ENCODE measurements at regions not wholly inside any gene's neighbourhood (a gene's known extent, or its start where the extent isn't known, plus 50 kb on each side); places are given as distances from the start of the nearest gene placed in this dataset.

DNA sequence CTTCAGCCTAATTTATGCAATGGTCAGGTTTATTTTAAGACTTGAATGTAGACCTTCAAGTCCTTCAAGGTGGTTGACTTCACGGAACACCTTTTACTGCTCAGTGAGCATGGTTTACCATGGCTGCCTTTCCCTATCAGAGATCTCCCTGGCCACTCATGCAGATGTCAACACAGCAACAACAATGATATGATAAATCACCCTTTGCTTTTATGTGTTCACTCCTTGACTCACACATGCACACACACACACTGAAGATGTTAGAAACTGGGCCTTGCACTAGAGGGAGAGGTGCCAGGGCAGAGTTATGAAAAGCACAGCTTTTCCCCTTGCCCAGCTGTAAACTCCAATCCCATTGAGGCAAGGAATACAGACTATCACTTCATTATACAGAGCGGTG is 134.4 kb downstream of the WNT5A start:
- Histone ChIP-seq H3K4me1 (ENCODE audit: insufficient read depth, low read length, poor library complexity, severe bottlenecking) (no peaks in the 10 kb centered on the region), H3F3A (ENCODE audit: low read depth) (no peaks in the 10 kb centered on the region), H3K36me3 (ENCODE audit: insufficient read depth, low read length) (no peaks in the 10 kb centered on the region), H3K9me2 (replicated peaks; ENCODE audit: low read depth, low read length) (no peaks in the 10 kb centered on the region), H4K20me1 (ENCODE audit: insufficient read depth, low read length, poor library complexity, severe bottlenecking) (no peaks in the 10 kb centered on the region), H3K27me3 (ENCODE audit: insufficient read depth, low read length, poor library complexity, severe bottlenecking) (no peaks in the 10 kb centered on the region), H3K9me3 (ENCODE audit: insufficient read depth, low read depth, low read length) (no peaks in the 10 kb centered on the region), H3K9ac (ENCODE audit: low read depth, low read length, poor library complexity, severe bottlenecking) (no peak overlapping the region), H3K4me3 (ENCODE audit: low read length, poor library complexity, severe bottlenecking) (no peak overlapping the region), H3K4me2 (ENCODE audit: low read depth, low read length, poor library complexity, severe bottlenecking) (no peak overlapping the region), H2AFZ (ENCODE audit: low read length) (no peak overlapping the region), H3K79me2 (ENCODE audit: insufficient read depth, low read length) (no peaks in the 10 kb centered on the region)
- TF ChIP-seq EZH2phosphoT487 (IDR thresholded peaks at IDR 0.05; ENCODE audit: borderline replicate concordance) (no peak), CTCF (conservative IDR thresholded peaks at IDR 0.05; ENCODE audit: low read length) (no peak)

GRCh38 chr3:55349851-55350250 is 137.3 kb downstream of the WNT5A start:
- no peak overlapping the region for H3K9ac ChIP-seq (ENCODE audit: low read depth, low read length, poor library complexity, severe bottlenecking)

GRCh38 chr3:55343486-55344357 is 143.4 kb downstream of the WNT5A start:
- no peaks in the 10 kb centered on the region for H3K4me1 ChIP-seq (ENCODE audit: insufficient read depth, low read length, poor library complexity, severe bottlenecking)
- H3K27me3 ChIP-seq (ENCODE audit: insufficient read depth, low read length, poor library complexity, severe bottlenecking), result no peaks in the 10 kb centered on the region
- H3K79me2 ChIP-seq (ENCODE audit: insufficient read depth, low read length), result no peaks in the 10 kb centered on the region
- no peak overlapping the region for H3K4me3 ChIP-seq (ENCODE audit: low read length, poor library complexity, severe bottlenecking)
- H4K20me1 ChIP-seq (ENCODE audit: insufficient read depth, low read length, poor library complexity, severe bottlenecking), result no peaks in the 10 kb centered on the region
- no peak for TF ChIP-seq CTCF (conservative IDR thresholded peaks at IDR 0.05; ENCODE audit: low read length)
- no peak for TF ChIP-seq EZH2phosphoT487 (IDR thresholded peaks at IDR 0.05; ENCODE audit: borderline replicate concordance)
- H3K9me3 ChIP-seq (ENCODE audit: insufficient read depth, low read depth, low read length), result no peaks in the 10 kb centered on the region
- H3K36me3 ChIP-seq (ENCODE audit: insufficient read depth, low read length), result no peaks in the 10 kb centered on the region
- no peaks in the 10 kb centered on the region for H3F3A ChIP-seq (ENCODE audit: low read depth)
- H2AFZ ChIP-seq (ENCODE audit: low read length), result no peak overlapping the region
- no peak overlapping the region for H3K4me2 ChIP-seq (ENCODE audit: low read depth, low read length, poor library complexity, severe bottlenecking)
- no peak overlapping the region for H3K9ac ChIP-seq (ENCODE audit: low read depth, low read length, poor library complexity, severe bottlenecking)
- no peaks in the 10 kb centered on the region for H3K9me2 ChIP-seq (replicated peaks; ENCODE audit: low read depth, low read length)

More at GRCh38 chr3:55349851-55350250, 137.3 kb downstream of the WNT5A start:
- H3K9me3 ChIP-seq (ENCODE audit: insufficient read depth, low read depth, low read length), result no peaks in the 10 kb centered on the region
- no peaks in the 10 kb centered on the region for H3K4me1 ChIP-seq (ENCODE audit: insufficient read depth, low read length, poor library complexity, severe bottlenecking)
- H3F3A ChIP-seq (ENCODE audit: low read depth), result no peaks in the 10 kb centered on the region
- TF ChIP-seq EZH2phosphoT487 (IDR thresholded peaks at IDR 0.05; ENCODE audit: borderline replicate concordance), result no peak
- TF ChIP-seq CTCF (conservative IDR thresholded peaks at IDR 0.05; ENCODE audit: low read length), result no peak
- no peaks in the 10 kb centered on the region for H3K36me3 ChIP-seq (ENCODE audit: insufficient read depth, low read length)
- no peak overlapping the region for H2AFZ ChIP-seq (ENCODE audit: low read length)
- H3K79me2 ChIP-seq (ENCODE audit: insufficient read depth, low read length), result no peaks in the 10 kb centered on the region
- no peak overlapping the region for H3K4me3 ChIP-seq (ENCODE audit: low read length, poor library complexity, severe bottlenecking)
- H3K9me2 ChIP-seq (replicated peaks; ENCODE audit: low read depth, low read length), result no peaks in the 10 kb centered on the region
- no peaks in the 10 kb centered on the region for H3K27me3 ChIP-seq (ENCODE audit: insufficient read depth, low read length, poor library complexity, severe bottlenecking)
- no peaks in the 10 kb centered on the region for H4K20me1 ChIP-seq (ENCODE audit: insufficient read depth, low read length, poor library complexity, severe bottlenecking)
- H3K4me2 ChIP-seq (ENCODE audit: low read depth, low read length, poor library complexity, severe bottlenecking), result no peak overlapping the region

Measured in Loucy (cell line).